HS-5 (cell line): ENCODE measurements at regions not wholly inside any gene's neighbourhood (a gene's known extent, or its start where the extent isn't known, plus 50 kb on each side); places are given as distances from the start of the nearest gene placed in this dataset.
A peak's percentile ranks its signal among the peaks of the same experiment; 100 is the strongest.

Experiments
- DNase-seq: peaks from one replicate; pipeline ENCODE4 v3.0.0-alpha.2; 2012; ENCODE audit warnings: low read depth

DNA sequence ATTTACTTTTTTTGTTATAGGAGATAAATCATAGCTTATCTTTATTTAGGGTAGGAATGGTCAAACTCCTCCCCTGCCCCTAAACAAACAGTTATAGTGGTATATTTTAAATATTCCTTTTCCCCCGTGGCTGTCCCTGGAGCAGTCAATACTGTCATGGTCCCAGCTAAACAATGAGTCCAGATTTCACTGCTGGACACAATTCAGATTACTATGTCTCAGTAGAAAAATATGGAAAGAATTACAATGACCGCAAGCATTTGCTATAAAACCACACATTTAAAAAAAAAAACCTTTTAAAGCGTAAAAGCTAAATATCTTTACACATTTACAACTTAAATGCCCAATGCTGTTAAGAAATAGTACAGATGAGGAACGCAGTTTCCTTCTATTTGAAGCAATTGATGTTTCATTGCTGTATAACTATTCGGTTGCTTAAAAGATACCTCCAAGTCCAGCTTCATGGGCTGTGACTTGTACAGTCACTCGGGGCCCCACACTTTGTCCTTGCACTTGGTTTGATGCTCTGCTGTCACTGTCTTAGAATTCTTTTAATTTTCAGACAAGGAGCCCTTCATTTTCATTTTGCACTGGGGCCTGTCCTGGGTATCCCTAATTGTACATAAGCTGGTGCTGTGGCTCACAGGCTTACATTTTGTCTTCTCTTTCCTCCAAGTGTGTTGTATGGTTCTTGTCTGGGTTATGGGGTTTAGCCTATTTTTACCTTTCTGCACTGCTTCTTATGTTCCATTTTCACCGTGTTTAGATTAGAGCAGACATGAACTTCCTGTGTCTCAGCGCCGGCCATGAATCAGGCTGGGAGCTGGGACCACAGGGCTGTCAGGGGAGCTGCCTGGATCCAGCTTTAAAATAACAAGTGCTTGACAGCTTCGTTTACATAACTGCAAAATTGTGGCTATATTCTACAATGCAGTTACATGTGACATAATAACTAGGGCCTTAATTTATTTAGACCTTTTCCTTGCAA, 530.2 kb upstream of the FZD8 start:
- peak; percentile 26 for DNase-seq

DNA sequence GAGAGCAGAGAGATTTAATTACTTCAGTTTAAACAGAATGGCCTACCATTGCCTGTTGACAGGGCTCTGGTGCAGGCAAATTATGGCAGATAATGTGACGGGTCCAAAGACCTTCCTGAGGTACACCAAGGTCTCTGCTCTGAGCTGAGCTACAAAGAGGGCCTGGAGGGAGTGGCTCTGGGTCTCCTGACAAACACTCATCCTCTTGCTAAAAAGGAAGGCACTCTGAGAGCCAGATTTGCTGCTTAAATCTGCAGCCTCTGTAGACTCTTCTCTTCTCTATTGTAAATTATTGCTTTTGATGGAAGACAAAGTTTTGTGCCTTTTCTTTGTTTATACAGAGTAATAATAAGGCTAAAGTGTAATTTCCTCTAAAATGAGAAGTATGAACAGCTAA, 529.5 kb upstream of the FZD8 start:
- DNase-seq = no peak

DNA sequence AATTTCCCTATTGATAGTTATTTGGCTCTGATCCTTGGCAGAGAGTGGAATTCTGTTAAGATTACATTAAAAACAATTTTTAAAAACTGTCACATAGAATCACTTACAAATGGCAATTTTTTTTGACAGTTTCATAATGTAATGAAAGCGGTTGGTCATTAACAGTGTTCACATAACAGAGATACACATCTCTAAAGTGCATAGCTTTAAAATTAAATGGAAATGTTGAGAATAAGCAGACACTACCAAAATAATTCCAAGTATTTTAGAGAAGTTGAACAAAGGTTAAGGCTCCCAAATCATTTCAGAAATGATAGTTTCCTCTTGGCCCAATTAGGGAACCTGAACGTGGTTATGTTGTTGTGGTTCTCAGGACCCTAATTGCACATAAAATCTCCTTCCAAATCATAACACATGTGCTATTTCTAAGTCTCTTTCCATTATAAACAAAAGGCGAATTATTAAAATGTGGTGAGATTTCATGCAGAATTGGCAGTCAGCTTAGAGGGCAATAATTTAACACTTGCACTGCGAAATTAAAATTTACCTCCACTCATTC, 528.9 kb upstream of the FZD8 start:
- no peak for DNase-seq

DNA sequence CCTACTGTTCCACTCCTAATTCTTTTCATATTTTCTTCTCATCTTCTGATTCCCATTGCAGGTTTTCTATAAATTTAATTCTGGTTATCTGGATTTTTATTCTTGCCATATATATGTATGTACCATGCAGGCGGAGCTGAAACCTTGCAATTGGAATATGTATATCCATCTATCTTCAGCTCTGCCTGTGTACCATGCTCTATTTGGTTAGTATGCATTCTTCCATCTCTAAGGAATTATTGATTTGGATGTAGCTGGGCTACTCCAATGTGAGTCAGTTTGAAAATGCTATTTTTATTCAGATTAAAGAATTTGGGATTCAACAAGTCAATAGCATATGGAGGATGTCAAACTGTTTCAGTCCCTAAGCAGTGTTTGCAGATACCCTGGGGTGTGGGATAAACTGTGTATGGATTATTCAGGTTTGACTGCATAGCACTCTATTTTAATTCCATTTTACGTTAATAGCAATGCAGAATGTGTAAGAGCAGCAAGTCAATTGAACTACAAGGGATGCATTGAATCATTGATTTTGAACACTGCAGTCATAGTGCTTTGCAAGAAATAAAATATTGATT, 528.1 kb upstream of the FZD8 start:
- DNase-seq = no peak

DNA sequence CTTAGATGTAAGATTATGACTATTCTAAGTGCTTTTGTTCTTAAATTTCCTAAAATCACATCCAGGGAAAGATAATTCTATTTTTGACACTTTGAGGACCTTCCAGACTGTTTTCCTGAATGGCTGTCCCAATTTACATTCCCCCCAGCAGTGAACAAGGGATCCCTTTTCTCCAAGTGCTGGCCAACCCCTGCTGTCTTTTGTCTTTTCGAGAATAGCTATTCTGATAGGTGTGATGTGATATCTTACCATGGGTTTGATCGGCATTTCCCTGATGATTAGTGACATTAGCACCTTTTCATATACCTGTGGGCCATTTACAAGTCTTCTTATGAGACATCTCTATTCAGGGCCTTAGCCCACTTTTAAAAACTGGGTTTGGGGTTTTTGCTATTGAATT, 526.7 kb upstream of the FZD8 start:
- DNase-seq = no peak

DNA sequence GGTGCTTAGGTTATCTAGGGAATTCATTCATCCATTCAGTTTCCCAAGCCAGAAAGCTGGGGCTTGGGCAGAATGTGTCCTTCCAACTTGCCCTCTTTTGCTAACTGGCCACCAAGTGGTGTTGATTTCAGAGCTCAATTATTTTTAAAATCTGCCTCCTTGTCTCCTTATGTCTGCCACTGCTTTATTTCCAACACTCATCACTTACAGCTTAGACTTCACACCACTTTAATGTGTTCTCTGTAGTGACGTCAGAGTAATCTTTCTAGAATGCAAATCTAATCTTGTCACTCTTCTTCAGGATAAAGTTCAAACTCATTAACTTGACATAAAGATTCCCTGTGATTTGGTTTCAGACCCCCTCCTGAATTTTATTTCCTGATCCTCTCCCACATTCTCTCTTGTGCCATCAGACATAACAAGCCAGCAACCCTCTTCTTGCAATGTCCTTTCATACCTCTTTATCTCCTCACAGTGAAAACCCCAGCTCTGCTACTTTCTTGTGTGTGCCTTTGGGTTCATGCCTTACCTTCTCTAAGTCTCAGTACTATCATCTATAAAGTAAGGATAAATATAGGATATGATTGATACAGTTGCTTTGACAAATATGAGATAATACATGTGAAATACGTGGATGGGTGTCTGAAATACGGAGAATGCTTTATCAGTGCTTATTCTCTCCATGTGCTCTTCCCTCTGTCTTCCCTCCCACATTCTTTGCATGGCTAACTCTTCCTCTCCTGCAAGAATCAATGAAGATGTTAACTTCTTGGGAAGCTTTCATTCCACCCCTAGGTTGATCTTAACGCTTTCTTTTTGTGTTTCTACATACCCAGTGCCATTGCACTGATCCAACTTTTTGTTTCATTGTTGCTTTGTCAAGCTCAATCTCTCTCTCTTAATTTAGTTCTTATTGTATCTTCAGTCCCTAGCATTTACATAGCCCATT, 522.7 kb upstream of the FZD8 start:
- no peak for DNase-seq

DNA sequence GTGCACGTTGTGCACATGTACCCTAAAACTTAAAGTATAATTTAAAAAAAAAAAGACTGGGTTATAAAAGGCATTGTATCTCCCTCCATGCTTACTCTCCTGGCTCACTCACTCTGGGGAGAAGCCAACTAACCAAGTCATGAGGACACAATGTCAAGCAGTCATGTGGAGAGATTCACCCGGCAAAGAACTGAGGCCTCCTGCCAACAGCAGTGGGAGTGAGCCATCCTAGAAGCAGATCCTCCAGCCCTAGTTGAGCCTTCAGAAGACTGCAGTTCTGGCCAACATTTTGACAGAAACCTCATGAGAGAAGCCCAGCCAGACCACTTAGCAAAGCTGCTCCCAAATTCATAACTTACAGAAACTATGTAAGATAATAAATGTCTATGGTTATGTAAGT, 521.7 kb upstream of the FZD8 start:
- no peak for DNase-seq

DNA sequence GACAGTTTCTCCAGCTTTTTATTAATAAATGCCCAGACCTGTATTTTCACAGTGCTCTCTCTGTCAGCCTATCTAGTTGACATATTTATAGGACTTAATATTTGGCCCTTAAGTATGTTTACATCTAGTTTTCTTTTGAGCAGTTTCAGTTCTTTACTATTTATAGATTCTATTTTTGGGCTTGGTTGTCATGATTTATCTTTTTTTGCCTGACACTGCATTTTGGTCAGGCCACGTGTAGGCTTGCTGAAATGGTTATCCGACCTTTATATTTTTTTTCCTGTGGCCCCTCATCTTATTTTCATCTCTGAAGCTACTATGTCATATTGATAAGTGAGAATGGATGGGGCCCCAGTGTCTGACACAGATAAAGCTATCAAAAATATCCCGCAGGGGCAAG, 515.4 kb upstream of the FZD8 start:
- no peak for DNase-seq

DNA sequence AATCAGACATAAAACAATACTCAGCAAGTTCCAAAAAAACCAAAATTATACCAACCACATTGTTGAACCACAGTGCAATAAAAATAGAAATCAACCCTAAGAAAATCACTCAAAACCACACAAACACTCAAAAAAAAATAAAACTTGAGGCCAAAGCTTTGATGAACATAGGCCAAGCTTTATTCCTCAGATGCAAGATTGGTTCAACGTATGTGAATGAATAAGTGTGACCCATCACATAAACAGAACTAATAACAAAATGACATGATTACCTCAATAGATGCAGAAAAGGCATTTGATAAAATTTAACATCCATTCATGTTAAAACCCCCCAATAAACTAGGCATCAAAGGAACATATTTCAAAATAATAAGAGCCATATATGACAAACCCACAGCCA, 506.1 kb upstream of the FZD8 start:
- DNase-seq = no peak

DNA sequence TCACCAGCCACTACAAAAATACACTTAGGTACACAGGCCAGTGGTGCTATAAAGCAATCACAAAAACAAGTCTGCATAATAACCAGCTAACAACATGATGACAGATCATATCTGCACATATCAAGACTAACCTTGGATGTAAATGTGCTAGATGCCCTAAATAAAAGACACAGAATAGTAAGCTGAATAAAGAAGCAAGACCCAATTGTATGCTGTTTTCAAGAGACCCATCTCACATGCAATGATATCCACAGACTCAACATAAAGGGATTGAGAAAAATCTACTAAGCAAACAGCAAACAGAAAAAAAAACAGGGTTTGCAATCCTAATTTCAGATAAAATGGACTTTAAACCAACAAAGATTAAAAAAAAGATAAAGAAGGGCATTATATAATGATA, 505.4 kb upstream of the FZD8 start:
- no peak for DNase-seq

DNA sequence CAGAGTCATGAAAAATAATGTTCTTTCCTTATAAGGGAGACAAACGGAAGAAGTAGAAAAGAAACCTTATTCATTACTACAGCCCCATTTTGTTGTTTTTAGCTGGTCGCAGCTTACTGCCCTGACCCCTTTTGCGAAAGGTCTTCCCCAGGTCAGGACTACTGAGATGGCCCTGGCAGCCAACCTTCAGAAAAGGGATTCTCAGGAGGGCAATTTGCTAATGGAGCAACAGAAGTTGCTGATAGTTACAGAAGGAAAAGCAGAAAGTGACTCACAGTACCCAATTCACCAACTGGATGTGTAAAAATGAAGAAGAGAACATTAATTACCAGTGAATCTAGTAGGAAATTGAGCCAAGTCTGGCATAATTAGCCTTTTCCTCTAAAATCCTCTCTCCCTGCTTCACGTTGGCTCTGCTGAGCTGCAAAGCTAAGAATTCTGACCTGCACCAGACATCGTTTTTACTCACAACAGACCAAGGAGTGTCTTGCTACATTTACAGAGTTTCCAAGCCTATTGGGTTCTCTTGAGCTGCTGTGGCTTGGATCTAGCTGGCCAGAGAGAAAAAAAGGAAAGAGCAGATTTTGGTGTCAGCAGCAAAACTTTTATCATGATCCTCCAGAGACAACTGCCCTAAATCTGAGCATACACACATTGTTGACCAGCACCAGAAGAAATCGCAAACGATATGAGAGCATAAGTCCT, 499.9 kb upstream of the FZD8 start:
- DNase-seq = no peak

DNA sequence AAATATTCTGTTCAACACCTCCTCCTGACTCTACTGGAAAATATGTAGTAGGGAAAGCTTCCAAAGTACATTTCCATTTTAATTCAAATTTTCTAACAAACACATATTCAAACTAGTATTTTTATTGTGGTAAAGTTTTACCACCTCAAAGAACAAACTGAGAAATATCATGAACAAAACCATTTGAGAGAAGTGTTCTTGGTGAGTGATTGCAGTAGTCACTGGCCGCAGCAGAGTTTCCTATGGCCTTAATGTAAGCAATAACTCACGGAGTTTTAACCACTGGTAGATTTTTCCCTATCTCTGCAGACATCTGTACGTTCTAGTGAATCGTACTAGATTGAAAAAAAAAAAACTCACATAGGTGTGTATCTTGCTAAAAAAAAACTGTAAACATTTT, 487.0 kb upstream of the FZD8 start:
- no peak for DNase-seq

DNA sequence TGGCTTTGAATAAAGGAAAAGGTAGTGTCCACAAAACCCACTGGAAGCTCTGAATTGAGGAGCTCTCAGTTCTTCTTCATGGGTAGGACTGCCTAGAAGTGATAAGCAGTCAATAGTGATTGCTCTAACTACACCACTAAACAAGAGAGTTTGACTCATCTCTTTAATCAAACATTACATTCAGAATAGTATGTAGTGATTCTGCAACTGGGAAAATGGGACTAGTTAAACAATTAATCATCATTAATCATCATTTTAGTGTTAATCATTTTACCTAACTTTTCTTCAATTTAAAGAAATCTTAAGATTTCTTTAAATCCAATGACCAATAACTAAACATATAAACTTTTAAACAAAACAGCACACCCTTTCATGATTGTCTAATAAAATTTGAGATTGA, 484.0 kb upstream of the FZD8 start:
- DNase-seq = no peak

DNA sequence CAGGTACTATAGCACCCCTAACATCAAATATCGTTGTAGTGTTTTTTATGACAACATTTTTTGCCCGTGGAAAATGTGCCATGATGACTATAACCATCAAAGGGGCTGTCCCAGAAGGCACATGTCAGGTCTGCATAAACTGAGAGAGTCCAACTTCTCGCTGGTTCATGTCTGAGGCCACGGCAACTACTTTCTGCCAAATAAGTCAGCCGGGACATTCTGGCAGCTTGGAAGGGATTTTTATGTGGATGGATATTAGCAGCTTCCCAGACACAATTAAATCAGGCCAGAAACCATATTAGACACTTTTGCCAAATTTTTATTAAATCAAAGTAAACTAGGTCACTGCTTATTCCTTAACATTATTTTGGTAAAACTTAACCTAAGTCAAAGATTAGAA, 477.4 kb upstream of the FZD8 start:
- no peak for DNase-seq

DNA sequence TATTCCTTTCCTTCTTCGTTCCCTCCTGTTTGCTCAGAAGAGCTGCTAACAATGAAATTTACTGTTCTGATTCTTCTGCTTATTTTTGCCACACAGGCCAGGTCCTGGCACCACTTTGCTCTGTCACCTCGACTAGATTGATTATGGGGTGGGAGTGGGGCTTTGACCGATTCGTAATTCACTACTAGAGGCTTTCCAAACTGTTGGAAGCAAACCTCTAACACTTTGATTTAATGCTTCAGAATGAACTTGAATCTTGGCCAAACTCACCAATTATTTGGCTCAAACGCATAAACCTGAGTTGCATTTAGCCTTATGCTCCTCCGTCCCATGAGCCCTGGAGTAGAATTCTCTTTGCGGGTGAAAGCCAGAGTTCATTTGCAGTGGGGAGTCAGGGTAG, 476.2 kb upstream of the FZD8 start:
- DNase-seq = no peak

DNA sequence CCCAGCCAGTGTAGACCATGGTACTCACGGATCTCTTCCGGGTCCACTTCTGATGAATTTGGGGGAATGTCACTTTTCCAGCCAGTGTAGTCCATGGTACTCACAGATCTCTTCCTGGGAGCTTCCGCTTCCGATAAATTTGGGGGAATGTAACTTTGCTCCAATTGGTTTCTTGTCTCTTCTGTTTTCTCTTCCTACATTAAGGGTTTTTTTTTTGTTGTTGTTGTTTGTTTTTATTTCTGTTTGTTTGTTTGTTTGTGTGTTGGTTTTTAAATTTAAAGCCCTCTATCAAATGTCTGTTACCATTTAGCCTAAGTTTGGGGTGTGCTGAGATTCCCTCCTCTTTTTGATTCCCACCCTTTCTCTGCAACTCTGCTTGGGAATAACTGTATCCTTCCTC, 475.8 kb upstream of the FZD8 start:
- DNase-seq = no peak

DNA sequence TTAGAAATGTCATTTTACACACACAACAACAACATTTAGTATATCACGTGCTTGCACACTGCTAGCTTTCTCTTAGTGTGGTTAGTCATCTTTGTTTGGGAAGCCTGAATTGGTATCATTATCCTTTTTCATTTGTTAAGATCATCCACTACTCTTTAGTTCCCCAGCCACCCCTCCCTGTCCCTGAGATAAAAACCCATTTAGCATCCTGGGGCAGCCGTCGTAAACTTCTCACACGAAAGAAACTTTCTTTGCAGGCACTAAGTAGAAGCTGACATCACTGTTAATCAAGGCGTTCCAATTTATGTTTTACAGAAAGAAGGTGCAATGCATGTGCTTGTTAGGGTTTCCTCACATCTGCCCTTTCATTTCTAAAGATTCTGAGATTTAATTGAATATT, 475.1 kb upstream of the FZD8 start:
- DNase-seq = no peak

DNA sequence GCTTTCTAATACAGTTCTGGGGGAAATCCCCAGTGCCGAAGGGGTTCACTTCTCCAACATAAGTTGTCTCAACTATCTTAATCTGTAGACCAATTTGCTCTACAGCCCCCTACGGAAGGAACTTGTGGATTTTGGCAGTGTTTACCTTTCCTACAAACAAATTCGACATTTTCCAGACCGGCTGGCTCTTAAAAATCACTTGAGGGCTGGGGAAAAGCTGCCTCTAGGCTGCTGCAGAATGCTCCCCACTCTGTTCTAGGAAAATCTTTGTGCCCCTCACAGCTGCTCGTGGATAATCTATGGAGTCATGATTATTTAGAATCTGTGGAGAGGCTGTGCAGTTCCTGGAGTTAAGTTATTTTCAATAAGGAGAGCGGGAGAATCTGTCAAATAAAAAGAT, 474.6 kb upstream of the FZD8 start:
- DNase-seq = no peak

DNA sequence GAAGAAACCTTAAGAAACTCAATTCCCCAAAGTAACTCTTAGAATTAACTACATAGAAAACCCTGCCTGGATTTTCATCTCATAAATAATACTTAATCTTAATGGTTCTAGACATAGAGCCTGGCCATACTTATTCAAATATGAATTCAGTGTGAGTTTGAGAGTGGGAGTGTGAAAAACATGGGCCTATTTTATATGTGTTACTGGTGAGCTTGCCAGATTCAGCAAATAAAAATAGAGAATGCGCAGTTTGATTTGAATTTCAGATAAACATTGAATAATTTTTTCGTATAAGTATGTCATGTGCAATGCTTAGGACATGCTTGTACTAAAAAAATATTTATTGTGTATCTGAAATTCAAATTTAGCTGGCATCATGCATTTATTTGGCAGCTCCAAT, 473.9 kb upstream of the FZD8 start:
- DNase-seq = no peak

DNA sequence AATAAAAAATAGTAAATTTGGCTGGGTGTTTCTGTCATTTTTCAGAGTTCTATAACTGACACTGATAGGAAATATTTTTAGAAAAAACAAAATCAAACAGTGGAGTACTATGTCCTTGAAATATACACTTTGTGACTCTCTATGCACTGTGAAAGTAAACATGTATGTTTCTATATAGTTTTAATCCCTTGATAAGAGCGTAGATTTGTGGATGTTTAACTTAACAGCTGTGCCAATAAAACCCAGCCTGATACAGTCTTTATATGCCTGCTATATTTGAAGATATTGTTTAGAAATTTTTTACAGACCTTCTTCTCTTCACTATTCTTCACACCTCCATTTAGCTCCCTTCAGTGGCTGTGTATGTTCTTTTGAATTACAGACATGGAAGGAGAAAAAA, 473.3 kb upstream of the FZD8 start:
- DNase-seq = no peak

DNA sequence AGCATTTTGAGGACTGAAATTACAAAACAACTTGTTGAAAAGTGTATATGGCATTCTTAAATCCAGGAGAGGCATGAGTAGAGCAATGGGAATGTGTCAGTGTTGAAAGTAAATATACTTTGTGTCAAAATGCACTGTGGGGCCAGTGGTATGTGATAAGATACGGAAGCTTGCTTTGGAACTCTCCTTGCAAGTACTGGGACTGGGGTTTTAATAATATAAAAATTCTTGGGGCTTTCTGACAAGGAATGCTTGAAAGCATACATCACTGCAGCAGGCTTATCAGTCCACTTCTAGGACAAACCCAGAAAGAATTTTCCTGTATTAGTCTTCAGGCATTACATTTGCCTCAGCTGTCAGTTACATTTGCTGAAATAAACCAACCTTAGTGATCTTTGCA, 472.8 kb upstream of the FZD8 start:
- DNase-seq = no peak

DNA sequence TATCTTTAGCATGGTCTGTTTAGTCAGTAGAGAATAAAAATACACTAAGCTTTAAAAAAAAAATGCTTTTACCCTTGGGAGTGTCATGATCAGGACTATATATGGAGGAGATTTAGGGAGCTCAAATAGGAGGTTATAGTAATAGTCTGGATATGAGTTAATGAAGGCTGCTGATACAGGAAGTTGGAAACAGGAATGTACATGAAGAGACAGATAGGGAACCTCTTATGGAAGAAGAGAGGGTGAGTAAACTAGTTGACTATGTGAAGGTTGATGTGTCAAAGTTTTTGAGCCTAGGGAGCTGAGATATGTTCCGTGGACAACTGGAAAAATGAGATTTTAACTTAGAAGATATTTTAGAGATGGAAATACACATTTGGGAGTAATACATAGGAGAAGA, 472.0 kb upstream of the FZD8 start:
- no peak for DNase-seq
